ENCODE measurements at regions not wholly inside any gene's neighbourhood (a gene's known extent, or its start where the extent isn't known, plus 50 kb on each side); places are given as distances from the start of the nearest gene placed in this dataset.
"Not testable (repeated sequence)": the region's sequence is repeated elsewhere in the genome, so short reads cannot be mapped to it uniquely, and the experiment has no call there.

GRCh38 chr13:60689571-60689970, 292.6 kb downstream of the TDRD3 start:
- no peak for DNase-seq (ENCODE audit: low read depth in 2 of 2)

- DNase-seq (ENCODE audit: low read depth in 2 of 2), result no peak
These were observed 292.1 kb downstream of the TDRD3 start for GRCh38 chr13:60689076-60689475.

DNA sequence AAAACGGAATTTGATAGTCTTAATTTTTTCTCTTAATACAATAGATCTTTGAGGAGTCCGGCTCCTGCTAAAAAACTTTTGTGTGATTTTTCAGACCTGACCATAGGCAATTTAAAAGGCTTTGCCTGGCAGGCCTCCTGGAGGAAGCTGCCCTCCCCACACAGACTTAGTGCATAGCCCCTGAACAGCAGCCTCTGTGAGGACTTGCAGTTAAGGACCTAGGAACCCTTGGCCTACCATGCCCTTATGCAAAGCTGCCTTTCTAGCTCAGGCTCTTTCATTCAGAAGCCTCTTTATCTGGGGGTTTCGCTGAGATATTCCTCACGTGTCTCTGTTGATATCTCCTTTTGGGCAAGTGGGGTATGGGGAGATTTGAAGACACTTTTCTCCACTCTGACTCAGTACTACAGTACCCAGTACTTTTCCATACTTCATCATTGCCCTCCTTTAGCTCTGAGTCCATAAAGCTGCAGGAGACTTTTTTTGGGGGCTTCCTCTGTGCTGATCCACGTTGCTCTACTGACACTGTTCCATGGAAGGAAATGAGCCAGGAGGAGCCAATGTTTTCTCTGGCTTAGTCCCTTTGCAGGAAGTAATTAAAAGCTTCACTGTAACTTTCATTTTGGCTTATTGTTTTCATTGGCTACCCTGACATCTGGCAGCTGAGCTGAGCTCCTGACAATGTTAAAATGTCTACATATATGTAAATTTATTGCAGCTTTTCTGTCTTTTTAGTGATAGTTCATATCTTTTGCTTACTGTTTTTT, 283.1 kb downstream of the TDRD3 start:
- no peak for DNase-seq (ENCODE audit: low read depth in 2 of 2)

GRCh38 chr13:60679131-60679530, 282.1 kb downstream of the TDRD3 start:
- no peak for DNase-seq (ENCODE audit: low read depth in 2 of 2)

DNA sequence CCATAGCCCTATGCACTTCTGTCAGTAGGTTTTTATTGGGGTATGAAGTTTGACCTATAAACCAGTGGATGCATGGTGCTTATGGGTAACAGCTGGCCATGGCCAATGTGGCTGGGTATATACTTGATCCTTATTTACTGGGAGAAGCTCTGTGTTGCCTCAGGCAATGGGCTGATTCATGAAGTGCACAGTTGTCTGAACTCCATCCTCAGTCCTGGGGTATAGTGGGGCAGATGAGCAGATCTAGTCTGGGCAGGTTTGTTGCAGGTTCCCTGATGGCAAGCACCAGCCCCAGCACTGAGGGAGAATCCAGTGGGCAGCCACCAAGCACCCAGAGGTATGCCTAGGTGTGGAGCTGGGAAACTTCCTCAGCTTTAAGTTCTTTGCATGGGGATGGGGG, 274.4 kb downstream of the TDRD3 start:
- no peak for DNase-seq (ENCODE audit: low read depth in 2 of 2)

DNA sequence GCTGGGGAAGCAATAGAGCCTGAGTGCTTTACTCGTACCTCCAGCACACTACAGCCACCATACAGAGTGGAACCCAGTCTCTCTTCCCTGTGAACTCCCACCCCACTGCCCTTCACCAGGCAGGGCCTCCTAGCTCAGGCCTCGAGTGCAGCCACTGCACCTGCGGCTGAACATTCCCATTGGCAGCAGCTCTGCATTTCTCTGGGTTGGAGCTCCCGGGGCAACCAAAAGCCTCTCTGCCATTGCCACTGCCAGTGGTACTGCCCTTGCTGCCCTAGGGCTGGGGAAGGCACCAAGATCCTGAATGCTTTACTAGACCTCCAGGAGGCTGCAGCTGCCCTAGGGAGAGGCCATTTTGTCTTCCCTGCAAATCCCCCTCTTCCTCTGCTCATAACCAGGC, 266.8 kb downstream of the TDRD3 start:
- no peak for DNase-seq (ENCODE audit: low read depth in 2 of 2)

DNA sequence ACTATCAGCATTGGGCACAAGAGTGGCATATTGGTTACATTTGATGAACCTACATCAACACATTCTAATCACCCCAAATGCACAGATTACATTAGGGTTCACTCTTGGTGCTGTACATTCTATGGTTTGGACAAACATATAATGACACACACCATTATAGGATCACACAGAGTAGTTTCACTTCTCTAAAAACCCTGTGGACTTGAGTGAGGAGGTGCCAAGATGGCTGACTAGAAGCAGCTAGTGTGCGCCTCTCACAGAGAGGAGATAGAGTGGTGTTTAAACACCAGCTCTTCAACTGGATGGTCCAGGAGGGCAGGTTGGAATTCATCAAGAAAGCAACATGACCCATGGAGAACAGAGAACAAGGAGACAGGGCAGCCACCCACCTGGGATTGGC, 265.6 kb downstream of the TDRD3 start:
- DNase-seq (ENCODE audit: low read depth in 2 of 2), result no peak

DNA sequence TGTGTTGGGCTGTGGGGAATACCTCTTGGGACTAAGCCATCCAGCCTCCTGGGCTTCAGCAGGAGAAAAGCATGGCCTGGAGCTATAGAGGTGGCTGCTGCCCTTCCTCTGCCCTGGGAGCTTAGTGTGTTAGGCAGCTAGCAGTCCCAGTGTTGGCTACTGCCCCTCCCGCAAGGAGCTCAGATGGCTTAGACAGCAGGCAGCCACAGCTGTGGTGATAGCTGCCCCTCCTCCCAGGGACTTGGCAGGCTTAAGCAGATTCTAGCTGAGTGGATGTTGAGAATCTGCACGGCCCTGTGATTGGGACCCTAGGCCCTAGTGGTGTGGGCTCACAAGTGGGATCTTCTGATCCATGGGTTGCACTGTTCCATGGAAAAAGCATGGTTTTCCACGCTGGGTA, 264.5 kb downstream of the TDRD3 start:
- no peak for DNase-seq (ENCODE audit: low read depth in 2 of 2)

DNA sequence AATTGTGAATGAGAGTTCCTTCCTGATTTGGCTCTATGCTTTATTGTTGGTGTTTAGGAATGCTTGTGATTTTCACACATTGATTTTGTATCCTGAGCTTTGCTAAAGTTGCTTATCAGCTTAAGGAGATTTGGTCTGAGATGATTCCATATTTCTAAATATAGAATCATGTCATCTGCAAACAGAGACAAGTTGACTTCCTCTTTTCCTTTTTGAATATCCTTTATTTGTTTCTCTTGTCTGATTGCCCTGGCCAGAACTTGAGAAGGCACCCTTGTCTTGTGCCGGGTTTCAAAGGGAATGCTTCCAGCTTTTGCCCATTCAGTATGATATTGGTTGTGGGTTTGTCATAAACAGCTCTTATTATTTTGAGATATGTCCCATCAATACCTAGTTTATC, 260.6 kb downstream of the TDRD3 start:
- DNase-seq (ENCODE audit: low read depth in 2 of 2), result not testable (repeated sequence)

DNA sequence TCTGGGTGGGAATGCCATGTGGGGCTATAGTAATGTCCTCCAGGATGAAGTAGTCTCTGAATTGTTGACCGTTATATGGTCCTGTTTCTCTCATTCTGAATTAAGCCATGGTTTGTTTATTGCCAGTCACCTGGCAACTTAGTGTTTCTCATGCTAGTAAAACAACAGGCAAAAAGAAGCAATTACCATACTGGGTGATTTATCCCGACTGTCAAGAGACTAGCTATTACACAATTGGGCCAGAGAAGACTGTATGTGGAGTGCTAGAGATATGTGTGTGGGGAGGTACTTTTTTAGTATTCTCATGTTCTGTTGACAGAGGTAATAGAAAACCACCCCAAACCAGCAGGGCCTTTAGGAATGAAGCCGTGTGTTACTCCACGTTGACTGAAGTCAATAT, 258.2 kb downstream of the TDRD3 start:
- DNase-seq (ENCODE audit: low read depth in 2 of 2), result no peak

- DNase-seq (ENCODE audit: low read depth in 2 of 2), result no peak
These were observed 257.4 kb downstream of the TDRD3 start for GRCh38 chr13:60654415-60654814.

DNA sequence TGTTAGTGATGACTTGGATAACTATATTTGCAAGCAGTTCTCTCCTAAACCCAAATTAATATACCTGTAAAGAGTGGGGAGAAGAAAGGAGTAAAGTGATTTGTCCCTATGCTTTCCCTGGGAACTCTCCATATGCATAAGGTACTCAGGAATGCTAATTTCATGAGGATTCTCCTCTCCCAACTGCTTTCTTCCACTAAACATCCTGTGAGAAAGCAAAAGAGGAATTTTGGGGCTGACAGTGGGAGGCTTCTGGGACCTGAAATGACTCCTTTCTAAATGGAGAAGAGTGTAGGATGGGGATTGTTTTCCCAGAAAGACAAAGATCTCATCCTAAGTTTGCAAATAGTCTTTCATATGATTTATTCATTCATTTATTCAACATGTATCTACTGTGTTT, 250.5 kb downstream of the TDRD3 start:
- DNase-seq (ENCODE audit: low read depth in 2 of 2), result no peak

DNA sequence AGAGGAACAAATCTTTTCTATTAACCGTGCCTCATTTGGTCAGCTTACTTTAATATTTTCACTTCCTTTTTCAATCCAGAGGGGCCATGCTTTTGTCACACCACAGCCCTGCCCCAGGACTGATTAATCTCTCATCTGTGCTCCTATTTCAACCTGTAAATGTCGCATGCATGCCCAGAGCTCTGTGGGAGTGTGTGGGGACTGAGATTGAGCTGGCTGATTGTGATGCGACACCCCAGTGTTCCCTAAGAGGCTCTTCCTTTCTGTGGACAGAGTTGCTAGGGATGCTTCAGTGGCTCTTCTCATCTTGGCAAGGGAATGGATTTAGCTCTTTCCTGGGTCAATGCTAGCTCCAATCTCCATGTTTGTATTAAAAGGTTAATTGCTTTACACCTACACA, 249.6 kb downstream of the TDRD3 start:
- DNase-seq (ENCODE audit: low read depth in 2 of 2), result no peak

DNA sequence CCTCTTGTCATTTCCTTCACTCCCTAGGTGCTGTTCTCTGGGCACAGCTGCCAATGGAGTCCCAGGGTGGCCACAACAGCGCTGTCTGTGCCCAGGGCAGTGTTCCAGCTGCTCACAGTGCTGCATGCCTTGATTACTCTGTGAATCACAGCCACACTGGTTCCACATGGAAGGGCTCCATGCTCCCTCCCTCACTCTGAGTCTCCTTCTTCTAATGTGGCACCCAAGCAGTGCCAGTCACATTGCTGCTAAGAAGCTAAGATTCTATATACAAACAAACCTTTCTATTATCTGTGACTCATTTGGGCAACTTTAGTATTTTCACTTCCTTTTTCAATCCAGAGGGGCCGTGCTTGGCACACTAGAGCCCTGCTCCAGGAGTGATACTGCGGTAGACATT, 248.7 kb downstream of the TDRD3 start:
- DNase-seq (ENCODE audit: low read depth in 2 of 2), result no peak

DNA sequence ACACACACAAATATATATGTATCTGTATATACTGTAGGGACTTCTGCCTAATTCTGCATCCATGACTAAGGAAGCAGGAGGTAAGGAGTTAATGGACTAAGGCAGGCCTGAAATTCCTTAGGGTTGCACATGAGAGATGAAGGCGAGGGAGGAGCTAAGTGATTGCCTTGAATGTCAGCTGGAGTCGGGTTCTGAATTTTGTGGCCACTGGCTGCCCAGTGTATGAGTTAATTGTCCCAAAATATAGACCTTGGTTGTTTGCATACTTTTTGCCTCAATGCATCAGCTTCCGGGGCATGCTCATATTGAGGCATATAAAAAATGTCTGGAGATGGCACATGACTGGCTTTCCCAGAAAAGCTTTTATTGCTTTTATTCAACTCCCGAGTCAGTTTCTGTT, 245.5 kb downstream of the TDRD3 start:
- no peak for DNase-seq (ENCODE audit: low read depth in 2 of 2)

GRCh38 chr13:60629158-60629557, 232.1 kb downstream of the TDRD3 start:
- no peak for DNase-seq (ENCODE audit: low read depth in 2 of 2)

DNA sequence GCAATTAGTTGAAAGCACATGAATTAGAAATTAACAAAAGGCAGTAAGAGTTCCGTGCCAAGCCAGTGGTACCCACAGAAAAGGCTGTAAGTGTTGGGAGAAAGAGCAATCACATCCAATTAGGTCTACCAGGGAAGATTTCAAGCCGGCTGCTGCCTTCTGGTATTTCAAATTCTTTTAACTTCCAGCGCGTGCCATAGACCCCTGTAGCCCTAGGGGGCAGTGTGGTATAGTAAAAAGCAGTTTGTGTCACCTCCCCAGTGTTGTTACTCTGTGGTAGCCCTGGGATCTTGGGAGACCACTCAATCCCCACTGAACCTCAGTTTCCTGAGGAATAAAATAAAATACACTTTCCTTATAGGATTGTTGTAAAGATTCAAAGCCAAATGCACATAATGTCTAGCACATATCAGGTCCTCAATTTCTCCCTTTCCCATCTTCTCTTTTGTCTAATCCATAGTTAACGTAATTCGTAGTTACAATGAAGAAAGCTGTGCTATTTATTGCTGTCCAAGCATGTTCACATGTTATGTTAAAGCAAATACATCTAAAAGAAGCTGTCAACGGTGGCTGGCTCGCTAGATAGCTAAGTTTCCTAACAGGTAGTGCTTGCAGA, 230.2 kb downstream of the TDRD3 start:
- peak in 1 of 2 donors; percentile 3 for DNase-seq (ENCODE audit: low read depth in 2 of 2)

Measured in stimulated activated CD4-positive, alpha-beta T cell treated with anti-CD3 and anti-CD28 coated beads, Interleukin-15, amount 100 ng/mL, for 48 hours (primary cell).